ENCODE measurements at regions not wholly inside any gene's neighbourhood (a gene's known extent, or its start where the extent isn't known, plus 50 kb on each side); places are given as distances from the start of the nearest gene placed in this dataset.

DNA sequence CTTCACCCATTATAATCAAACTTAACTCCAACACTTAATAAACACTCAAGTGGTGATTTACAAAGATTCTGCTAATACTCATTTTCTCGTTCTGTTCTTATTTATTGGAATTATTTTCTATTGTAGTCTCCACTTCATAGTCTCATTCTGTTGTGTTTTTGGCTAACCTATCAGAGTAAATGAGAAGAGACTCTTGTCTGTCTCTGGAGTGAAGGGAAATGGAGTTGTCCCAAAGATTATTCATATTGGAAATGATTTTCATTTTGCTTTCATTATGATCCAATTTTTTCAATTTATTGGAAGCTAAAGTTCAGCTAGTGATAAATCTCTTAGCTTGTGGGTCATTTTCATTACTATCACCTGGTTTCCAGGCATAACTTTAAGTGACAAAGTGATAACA is 454.9 kb upstream of the JAG1 start:
- TF ChIP-seq, protein P1, sequence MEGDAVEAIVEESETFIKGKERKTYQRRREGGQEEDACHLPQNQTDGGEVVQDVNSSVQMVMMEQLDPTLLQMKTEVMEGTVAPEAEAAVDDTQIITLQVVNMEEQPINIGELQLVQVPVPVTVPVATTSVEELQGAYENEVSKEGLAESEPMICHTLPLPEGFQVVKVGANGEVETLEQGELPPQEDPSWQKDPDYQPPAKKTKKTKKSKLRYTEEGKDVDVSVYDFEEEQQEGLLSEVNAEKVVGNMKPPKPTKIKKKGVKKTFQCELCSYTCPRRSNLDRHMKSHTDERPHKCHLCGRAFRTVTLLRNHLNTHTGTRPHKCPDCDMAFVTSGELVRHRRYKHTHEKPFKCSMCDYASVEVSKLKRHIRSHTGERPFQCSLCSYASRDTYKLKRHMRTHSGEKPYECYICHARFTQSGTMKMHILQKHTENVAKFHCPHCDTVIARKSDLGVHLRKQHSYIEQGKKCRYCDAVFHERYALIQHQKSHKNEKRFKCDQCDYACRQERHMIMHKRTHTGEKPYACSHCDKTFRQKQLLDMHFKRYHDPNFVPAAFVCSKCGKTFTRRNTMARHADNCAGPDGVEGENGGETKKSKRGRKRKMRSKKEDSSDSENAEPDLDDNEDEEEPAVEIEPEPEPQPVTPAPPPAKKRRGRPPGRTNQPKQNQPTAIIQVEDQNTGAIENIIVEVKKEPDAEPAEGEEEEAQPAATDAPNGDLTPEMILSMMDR (conservative IDR thresholded peaks at IDR 0.05; ENCODE audit: low read depth, low read length) = no peak
- H3K4me3 ChIP-seq (ENCODE audit: low read depth, low read length) = no peak overlapping the region
- DNase-seq (ENCODE audit: low read depth) = no peak

DNA sequence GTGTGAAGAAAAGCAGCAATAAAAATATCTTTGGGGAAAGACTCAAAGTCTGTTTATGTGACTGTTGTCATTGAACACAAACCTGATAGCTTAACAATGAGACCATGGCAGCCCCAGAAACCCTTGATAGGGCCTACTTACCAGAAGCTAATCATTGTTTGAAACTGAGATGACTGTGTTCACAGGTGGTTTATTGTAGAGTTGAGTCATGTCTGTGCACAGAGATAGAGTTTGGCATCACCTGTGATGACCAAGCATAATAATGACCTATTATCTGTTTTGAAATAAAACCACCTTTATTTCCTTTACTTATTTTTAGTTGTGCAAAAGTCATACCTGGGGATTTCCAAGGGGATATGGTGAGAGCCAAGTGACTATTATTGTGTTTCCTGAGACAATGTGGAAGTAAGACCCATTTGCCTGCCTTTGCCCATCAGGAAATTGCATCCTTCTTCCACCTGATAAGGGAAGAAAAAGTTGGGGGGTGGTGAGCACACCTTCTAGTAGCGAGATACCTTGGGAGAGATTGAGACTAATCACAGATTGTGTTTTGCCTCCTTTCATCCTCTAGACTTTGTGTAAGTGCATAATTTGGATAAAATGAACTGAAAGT is 456.9 kb upstream of the JAG1 start:
- DNase-seq (ENCODE audit: low read depth) = no peak
- H3K4me3 ChIP-seq (ENCODE audit: low read depth, low read length) = no peak overlapping the region
- TF ChIP-seq, protein P1 (conservative IDR thresholded peaks at IDR 0.05; ENCODE audit: low read depth, low read length) = no peak

DNA sequence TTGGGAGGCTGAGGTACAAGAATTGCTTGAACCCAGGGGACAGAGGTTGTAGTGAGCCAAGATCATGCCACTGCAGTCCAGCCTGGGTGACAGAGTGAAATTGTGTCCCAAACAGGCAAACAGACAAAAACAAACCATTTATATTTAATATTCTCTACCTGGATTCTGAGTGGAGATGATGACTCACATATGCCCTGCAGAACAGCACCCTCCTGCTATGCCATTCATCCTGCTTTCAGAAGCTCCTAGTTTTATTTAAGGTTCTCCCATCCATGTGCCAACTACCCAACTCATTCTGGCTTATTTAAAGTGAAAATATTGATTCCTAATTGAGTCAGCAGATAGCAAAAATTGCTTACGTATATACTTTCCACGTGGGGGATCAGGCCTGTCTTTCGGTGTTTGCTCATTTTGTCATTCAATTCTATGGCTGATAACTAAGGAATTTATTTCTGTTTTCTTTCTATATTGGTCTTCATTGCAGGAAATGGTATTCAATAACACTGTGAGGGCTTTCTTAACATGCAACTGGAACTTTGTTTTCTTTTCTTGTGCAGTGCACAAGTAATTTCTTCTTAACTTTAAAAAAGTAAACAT is 459.1 kb upstream of the JAG1 start:
- TF ChIP-seq, protein P1 (conservative IDR thresholded peaks at IDR 0.05; ENCODE audit: low read depth, low read length) = no peak
- DNase-seq (ENCODE audit: low read depth) = no peak
- H3K4me3 ChIP-seq (ENCODE audit: low read depth, low read length) = no peak overlapping the region

DNA sequence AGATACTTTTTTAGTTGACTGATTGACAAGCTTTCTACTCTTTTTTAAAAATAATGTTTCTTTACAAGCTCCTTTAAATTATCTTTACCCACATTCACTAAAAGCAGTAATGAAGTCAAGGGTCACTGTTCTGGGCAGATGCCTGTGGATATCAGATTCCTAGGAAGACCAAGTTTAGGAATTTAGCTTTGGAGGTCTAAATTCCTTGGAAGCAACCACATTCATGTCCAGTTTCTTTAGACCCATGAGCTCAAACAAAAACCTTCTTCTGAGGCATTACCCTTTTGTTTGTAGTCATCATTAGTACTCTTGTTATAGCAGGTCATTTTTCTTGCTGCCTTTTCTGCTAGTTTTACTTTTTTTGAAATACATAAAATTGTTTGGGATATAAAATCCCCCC is 462.9 kb upstream of the JAG1 start:
- H3K4me3 ChIP-seq (ENCODE audit: low read depth, low read length) = no peak overlapping the region
- no peak for DNase-seq (ENCODE audit: low read depth)
- TF ChIP-seq, protein P1 (conservative IDR thresholded peaks at IDR 0.05; ENCODE audit: low read depth, low read length) = no peak

DNA sequence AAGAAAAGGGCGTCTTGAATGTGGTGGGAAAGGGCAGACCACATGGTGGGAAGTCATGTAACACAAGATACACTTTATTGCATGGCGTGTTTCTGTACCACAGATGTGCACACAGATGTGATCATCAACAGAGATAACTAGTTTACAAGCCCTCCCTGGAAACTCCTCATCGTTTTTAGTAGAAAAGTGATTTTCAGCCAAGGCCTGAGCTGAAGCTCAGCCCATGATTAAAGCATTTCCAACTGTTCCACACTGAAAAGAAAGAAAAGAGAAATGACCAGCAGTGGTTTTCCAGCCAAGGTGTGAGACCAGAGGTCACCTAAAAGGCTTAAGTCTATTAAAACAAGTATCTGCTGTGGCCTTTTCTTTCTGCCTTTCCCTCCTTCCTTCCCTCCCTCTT is 463.9 kb upstream of the JAG1 start:
- TF ChIP-seq, protein P1 (conservative IDR thresholded peaks at IDR 0.05; ENCODE audit: low read depth, low read length) = no peak
- DNase-seq (ENCODE audit: low read depth) = no peak
- no peak overlapping the region for H3K4me3 ChIP-seq (ENCODE audit: low read depth, low read length)

DNA sequence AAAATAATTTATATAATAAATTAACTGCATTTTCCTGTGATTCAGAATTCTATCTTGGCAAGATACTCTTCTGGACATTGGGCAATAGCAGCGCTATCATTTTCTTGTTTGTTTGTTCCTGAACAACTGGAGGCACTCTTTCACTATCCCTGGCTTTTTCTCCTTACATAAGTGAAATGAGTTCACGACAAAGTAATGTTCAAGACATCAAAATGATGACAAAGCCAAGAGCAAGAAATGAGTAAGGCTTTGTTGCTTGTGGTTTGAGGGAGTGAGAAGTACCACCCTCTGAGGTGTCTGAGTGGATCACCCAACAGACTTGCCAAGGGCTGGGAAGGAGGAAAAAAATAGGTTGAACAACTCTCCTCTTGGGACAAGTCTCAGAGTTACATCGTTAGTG is 466.6 kb upstream of the JAG1 start:
- DNase-seq (ENCODE audit: low read depth) = peak; percentile 74
- TF ChIP-seq, protein P1 (conservative IDR thresholded peaks at IDR 0.05; ENCODE audit: low read depth, low read length) = peak; percentile 18
- H3K4me3 ChIP-seq (ENCODE audit: low read depth, low read length) = no peak overlapping the region

DNA sequence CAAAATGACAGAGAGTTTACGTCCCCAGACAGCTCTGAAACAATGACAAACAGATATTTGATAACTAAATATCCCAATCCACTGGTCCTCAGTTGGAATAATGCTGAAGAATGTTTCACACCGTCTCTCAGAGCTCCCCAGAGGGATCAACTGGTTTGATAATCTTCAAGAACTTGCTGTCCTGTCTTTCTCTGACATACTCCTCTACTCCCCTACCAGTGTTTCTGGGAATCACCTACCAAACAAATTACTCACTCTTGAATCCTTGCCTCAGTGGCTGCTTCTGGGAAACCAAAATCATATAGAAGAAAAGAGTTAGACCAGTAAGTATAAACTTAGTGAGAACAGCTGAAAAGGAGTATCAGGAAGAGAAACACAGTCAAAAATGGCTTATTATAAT is 469.7 kb upstream of the JAG1 start:
- TF ChIP-seq, protein P1 (conservative IDR thresholded peaks at IDR 0.05; ENCODE audit: low read depth, low read length) = no peak
- no peak for DNase-seq (ENCODE audit: low read depth)
- no peak overlapping the region for H3K4me3 ChIP-seq (ENCODE audit: low read depth, low read length)
